Uterus (tissue), 3 donors: ENCODE measurements at regions not wholly inside any gene's neighbourhood (a gene's known extent, or its start where the extent isn't known, plus 50 kb on each side); places are given as distances from the start of the nearest gene placed in this dataset.
"Not testable (repeated sequence)": the region's sequence is repeated elsewhere in the genome, so short reads cannot be mapped to it uniquely, and the experiment has no call there.

Source experiments
- DNase-seq, 2 donors: peaks; one replicate each; pipeline ENCODE4 v3.0.0-alpha.2; 2019 to 2020
- H3K27ac ChIP-seq, 2 donors: fragments of 200-600 bp; sonication (generic); 1 replicate in 1 of 2; 2 replicates in 1 of 2; pipeline ENCODE4 v1.5.1; 2016 to 2018
- H3K27me3 ChIP-seq, 2 donors: fragments of 200-600 bp; sonication (generic); one replicate each; pipeline ENCODE4 v1.5.1; 2018 to 2019; ENCODE audit warnings: control low read depth in 1 of 2
- H3K36me3 ChIP-seq, 2 donors: fragments of 200-600 bp; sonication (generic); one replicate each; pipeline ENCODE4 v1.5.1; 2019; ENCODE audit warnings: control low read depth in 1 of 2
- H3K4me1 ChIP-seq, 2 donors: fragments of 200-600 bp; sonication (generic); one replicate each; pipeline ENCODE4 v1.5.1; 2018 to 2019; ENCODE audit warnings: control low read depth in 1 of 2
- H3K4me3 ChIP-seq, 2 donors: fragments of 200-600 bp; sonication (generic); 1 replicate in 1 of 2; 2 replicates in 1 of 2; pipeline ENCODE4 v1.5.1; 2018 to 2019; ENCODE audit warnings: mild to moderate bottlenecking in 1 of 2
- H3K9me3 ChIP-seq, 2 donors: fragments of 200-600 bp; sonication (generic); one replicate each; pipeline ENCODE4 v1.5.1; 2019; ENCODE audit warnings: control low read depth in 1 of 2
- POLR2A ChIP-seq, 2 donors: fragments of 450-650 bp; IDR thresholded peaks; one replicate each; pipeline ENCODE4 v1.6.1; 2016; ENCODE audit warnings: antibody characterized with exemption in 2 of 2, mild to moderate bottlenecking in 1 of 2, moderate library complexity in 1 of 2
- intact Hi-C: fragments of 100-400 bp; cut with DNase I; formaldehyde crosslinking; loops from one replicate; pipeline ENCODE4 v1.15.1; 2023; ENCODE audit warnings: low total_unique reads
- TF ChIP-seq, protein P1 (sequence below), 4 experiments: fragments of 200-600 bp in 2 of 4; fragments of 450-650 bp in 2 of 4; sonication (generic) in 2 of 4; IDR thresholded peaks; one replicate each; pipeline ENCODE4 v1.5.1; 2016 to 2019; ENCODE audit warnings: antibody characterized with exemption in 4 of 4, mild to moderate bottlenecking in 2 of 4, moderate library complexity in 1 of 4
- donor health status: DM: yes; HTN: yes; CAD: no.

DNA sequence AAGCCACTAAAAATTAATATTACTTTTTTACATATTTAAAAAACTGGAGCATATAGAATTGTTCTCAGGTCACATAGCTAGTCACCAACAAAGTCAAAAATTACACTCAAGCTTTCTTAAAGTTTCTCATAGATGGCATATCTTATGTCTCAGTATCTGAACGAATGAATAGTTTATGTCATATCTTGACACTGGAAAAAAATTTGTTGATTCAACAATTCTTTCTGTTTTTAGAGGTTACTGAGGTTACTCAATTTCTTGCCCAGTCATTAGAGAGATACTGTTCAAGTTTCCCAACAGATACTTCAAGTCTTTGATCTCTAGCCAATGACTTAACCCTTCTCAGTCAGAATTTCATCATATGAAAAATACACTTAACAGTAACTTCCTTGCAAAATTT, 113.1 kb upstream of the XIRP2 start:
- H3K36me3 ChIP-seq, result no peaks in the 10 kb centered on the region
- intact Hi-C loops, result no loop called here
- H3K9me3 ChIP-seq, result no peaks in the 10 kb centered on the region
- H3K4me1 ChIP-seq, result no peaks in the 10 kb centered on the region
- H3K27me3 ChIP-seq, result no peaks in the 10 kb centered on the region
- TF ChIP-seq, protein P1, sequence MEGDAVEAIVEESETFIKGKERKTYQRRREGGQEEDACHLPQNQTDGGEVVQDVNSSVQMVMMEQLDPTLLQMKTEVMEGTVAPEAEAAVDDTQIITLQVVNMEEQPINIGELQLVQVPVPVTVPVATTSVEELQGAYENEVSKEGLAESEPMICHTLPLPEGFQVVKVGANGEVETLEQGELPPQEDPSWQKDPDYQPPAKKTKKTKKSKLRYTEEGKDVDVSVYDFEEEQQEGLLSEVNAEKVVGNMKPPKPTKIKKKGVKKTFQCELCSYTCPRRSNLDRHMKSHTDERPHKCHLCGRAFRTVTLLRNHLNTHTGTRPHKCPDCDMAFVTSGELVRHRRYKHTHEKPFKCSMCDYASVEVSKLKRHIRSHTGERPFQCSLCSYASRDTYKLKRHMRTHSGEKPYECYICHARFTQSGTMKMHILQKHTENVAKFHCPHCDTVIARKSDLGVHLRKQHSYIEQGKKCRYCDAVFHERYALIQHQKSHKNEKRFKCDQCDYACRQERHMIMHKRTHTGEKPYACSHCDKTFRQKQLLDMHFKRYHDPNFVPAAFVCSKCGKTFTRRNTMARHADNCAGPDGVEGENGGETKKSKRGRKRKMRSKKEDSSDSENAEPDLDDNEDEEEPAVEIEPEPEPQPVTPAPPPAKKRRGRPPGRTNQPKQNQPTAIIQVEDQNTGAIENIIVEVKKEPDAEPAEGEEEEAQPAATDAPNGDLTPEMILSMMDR (IDR thresholded peaks at IDR 0.05), result no peak
- TF ChIP-seq POLR2A (IDR thresholded peaks at IDR 0.05), result no peak
- H3K4me3 ChIP-seq, result no peak overlapping the region
- no peak for DNase-seq
- H3K27ac ChIP-seq, result no peak overlapping the region

DNA sequence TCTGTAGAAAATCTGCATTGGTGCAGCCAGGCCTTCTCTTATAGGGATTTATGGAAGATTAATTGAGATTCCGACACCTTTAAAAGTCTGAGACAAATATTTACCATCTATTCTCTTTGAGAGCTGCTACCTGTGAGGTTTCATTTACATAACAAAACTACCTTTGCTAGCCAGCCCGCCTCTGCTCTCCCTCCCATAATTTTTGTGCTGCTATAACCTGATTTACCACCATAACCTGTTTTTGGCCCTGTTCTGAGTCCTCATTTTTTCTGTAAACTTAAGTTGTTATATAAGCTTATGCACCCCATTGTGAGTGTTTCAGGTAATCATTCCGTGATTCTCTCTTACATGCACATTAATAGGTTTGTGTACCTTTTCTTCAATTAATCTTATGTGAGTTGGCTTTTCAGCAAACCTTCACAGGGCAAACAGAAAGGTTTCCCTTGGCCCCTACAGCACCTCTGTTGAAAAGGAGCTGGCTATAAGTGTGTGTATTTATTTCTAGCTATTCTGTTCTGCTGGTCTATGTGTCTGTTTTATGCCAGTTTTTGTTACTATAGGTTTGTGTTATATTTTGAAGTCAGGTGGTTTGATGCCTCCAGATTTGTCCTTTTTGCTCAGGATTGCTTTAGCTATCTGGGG, 114.9 kb upstream of the XIRP2 start:
- Histone ChIP-seq H3K9me3 (no peaks in the 10 kb centered on the region), H3K27ac (no peak overlapping the region), H3K4me3 (no peak overlapping the region), H3K27me3 (no peaks in the 10 kb centered on the region), H3K4me1 (no peaks in the 10 kb centered on the region), H3K36me3 (no peaks in the 10 kb centered on the region)
- DNase-seq, result no peak
- intact Hi-C loops, result no loop called here
- TF ChIP-seq, protein P1 (IDR thresholded peaks at IDR 0.05), result no peak
- no peak for TF ChIP-seq POLR2A (IDR thresholded peaks at IDR 0.05)

DNA sequence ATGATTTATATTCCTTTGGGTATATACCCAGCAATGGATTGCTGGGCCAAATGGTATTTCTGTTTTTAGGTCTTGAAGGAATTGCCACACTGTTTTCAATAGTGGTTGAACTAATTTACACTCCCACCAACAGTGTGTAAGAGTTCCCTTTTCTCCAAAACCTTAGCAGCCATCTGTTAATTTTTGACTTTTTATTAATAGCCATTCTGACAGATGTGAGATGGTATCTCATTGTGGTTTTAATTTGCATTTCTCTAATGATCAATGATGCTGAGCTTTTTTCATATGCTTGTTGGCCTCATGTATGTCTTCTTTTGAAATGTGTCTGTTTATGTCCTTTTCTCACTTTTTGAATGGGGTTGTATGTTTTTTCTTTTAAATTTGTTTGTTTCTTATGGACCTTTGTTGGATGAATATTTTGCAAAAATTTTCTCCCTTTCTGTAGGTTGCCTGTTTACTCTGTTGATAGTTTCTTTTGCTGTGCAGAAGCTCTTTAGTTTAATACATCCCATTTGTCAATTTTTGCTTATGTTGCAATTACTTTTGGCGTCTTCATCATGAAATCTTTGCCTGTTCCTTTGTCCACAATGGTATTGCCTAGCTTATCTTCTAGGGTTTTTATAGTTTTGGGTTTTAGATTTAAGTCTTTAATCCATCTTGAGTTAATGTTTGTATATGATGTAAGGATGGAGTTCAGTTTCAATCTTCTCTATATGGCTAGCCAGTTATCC, 119.7 kb upstream of the XIRP2 start:
- intact Hi-C loops, result no loop called here
- H3K4me1 ChIP-seq, result no peaks in the 10 kb centered on the region
- H3K36me3 ChIP-seq, result no peaks in the 10 kb centered on the region
- no peak for DNase-seq
- no peak overlapping the region for H3K27ac ChIP-seq
- H3K27me3 ChIP-seq, result no peaks in the 10 kb centered on the region
- no peak overlapping the region for H3K4me3 ChIP-seq
- no peaks in the 10 kb centered on the region for H3K9me3 ChIP-seq
- TF ChIP-seq, protein P1 (IDR thresholded peaks at IDR 0.05), result no peak
- no peak for TF ChIP-seq POLR2A (IDR thresholded peaks at IDR 0.05)

- H3K27me3 ChIP-seq, H3K36me3 ChIP-seq, H3K4me3 ChIP-seq, H3K27ac ChIP-seq, intact Hi-C loops, H3K9me3 ChIP-seq, DNase-seq, H3K4me1 ChIP-seq: not testable (repeated sequence)
Measured at GRCh38 chr2:166766769-166767322, 121.4 kb upstream of the XIRP2 start.

DNA sequence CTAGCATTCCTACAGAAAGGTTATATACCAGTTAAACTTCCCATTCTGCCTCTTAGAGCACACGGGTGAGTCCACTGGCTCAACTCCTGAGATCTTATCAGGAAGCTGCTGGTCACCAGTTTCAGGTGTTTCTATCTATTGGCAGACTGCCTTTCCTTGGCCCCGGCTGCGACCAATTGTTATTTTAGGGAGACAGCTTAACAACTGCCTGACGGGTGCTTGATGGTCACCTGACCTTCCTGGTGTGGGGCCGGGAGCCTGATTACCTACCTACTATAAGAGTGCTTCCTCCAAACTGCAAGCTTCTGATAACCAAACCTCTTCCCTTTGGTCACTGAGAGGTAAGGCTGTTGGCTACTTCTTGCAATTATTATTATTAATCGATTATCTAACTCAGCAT, 122.1 kb upstream of the XIRP2 start:
- intact Hi-C loops, result no loop called here

More for the DNA sequence above, 122.1 kb upstream of the XIRP2 start:
- no peaks in the 10 kb centered on the region for H3K27me3 ChIP-seq
- no peaks in the 10 kb centered on the region for H3K9me3 ChIP-seq
- TF ChIP-seq, protein P1 (IDR thresholded peaks at IDR 0.05), result no peak
- no peak overlapping the region for H3K27ac ChIP-seq
- H3K4me1 ChIP-seq, result no peaks in the 10 kb centered on the region
- DNase-seq, result no peak
- H3K36me3 ChIP-seq, result no peaks in the 10 kb centered on the region
- H3K4me3 ChIP-seq, result no peak overlapping the region
